ENCODE measurements at regions not wholly inside any gene's neighbourhood (a gene's known extent, or its start where the extent isn't known, plus 50 kb on each side); places are given as distances from the start of the nearest gene placed in this dataset.
"Not testable (repeated sequence)": the region's sequence is repeated elsewhere in the genome, so short reads cannot be mapped to it uniquely, and the experiment has no call there.

- no peak for TF ChIP-seq CTCF (IDR thresholded peaks at IDR 0.05; ENCODE audit: low read depth, low read length, missing control alignments)
- no peaks in the 10 kb centered on the region for H3K27me3 ChIP-seq (replicated peaks)
- in situ Hi-C loops (cut with HindIII; ENCODE audit: low pct_ligation_motif_present, low sequenced_read_pairs), result no loop called here
Observed at GRCh38 chrX:42362219-42362618, 415.7 kb downstream of the PPP1R2C start.

GRCh38 chrX:42342981-42343380 lies 419.6 kb upstream of the CASK start:
- H3K36me3 ChIP-seq (replicated peaks); H3K27ac ChIP-seq; in situ Hi-C loops (cut with HindIII; ENCODE audit: low pct_ligation_motif_present, low sequenced_read_pairs); H3K27me3 ChIP-seq (replicated peaks); H3K4me3 ChIP-seq (ENCODE audit: low read depth, low read length); DNase-seq: not testable (repeated sequence)

More at GRCh38 chrX:42362219-42362618, 415.7 kb downstream of the PPP1R2C start:
- no peak for DNase-seq
- no peak overlapping the region for H3K4me3 ChIP-seq (ENCODE audit: low read depth, low read length)
- H3K27ac ChIP-seq, result no peak overlapping the region
- H3K36me3 ChIP-seq (replicated peaks), result no peaks in the 10 kb centered on the region
